HG03378 (cell line): ENCODE measurements at regions not wholly inside any gene's neighbourhood (a gene's known extent, or its start where the extent isn't known, plus 50 kb on each side); places are given as distances from the start of the nearest gene placed in this dataset.

Source experiments
- ATAC-seq: cut with Tn5 transposase; IDR thresholded peaks from one replicate; pipeline ENCODE4 v1.9.1; 2021; ENCODE audit warnings: mild to moderate bottlenecking, moderate library complexity; ENCODE audit not compliant: unreplicated experiment

GRCh38 chr3:152710549-152710948 is 124.4 kb upstream of the P2RY1 start:
- no peak for ATAC-seq

GRCh38 chr3:152713989-152714388 is 120.9 kb upstream of the P2RY1 start:
- ATAC-seq, result no peak

GRCh38 chr3:152714507-152714906 is 120.4 kb upstream of the P2RY1 start:
- ATAC-seq, result no peak

GRCh38 chr3:152717252-152717651 is 117.7 kb upstream of the P2RY1 start:
- ATAC-seq, result no peak

GRCh38 chr3:152718810-152719209 is 116.1 kb upstream of the P2RY1 start:
- no peak for ATAC-seq

- no peak for ATAC-seq
Observed at GRCh38 chr3:152719264-152719663, 115.7 kb upstream of the P2RY1 start.

- no peak for ATAC-seq
Observed at GRCh38 chr3:152720951-152721718, 113.8 kb upstream of the P2RY1 start.

GRCh38 chr3:152724270-152724669 is 110.7 kb upstream of the P2RY1 start:
- ATAC-seq, result no peak

GRCh38 chr3:152728231-152728980 is 106.5 kb upstream of the P2RY1 start:
- ATAC-seq, result no peak

GRCh38 chr3:152729906-152730305 is 105.0 kb upstream of the P2RY1 start:
- ATAC-seq, result peak; percentile 76

GRCh38 chr3:152731511-152731910 is 103.4 kb upstream of the P2RY1 start:
- ATAC-seq, result no peak

GRCh38 chr3:152733584-152734119 is 101.3 kb upstream of the P2RY1 start:
- ATAC-seq, result no peak

GRCh38 chr3:152737021-152737908 is 97.7 kb upstream of the P2RY1 start:
- peak; percentile 99 for ATAC-seq

GRCh38 chr3:152738656-152739055 is 96.3 kb upstream of the P2RY1 start:
- ATAC-seq, result peak; percentile 23

- ATAC-seq, result peak; percentile 65
Observed at GRCh38 chr3:152742368-152743347, 92.3 kb upstream of the P2RY1 start.

- ATAC-seq, result no peak
Observed at GRCh38 chr3:152745646-152746045, 89.3 kb upstream of the P2RY1 start.

GRCh38 chr3:152754303-152754702 is 80.6 kb upstream of the P2RY1 start:
- no peak for ATAC-seq

- ATAC-seq, result no peak
Observed at GRCh38 chr3:152756807-152757206, 78.1 kb upstream of the P2RY1 start.

GRCh38 chr3:152760024-152760563 is 74.8 kb upstream of the P2RY1 start:
- peak; percentile 71 for ATAC-seq

- peak; percentile 31 for ATAC-seq
Observed at GRCh38 chr3:152760591-152760990, 74.3 kb upstream of the P2RY1 start.
